NCI-H510A treated with DMSO at 0.1 percent for 48 hours (cell line): ENCODE measurements at regions not wholly inside any gene's neighbourhood (a gene's known extent, or its start where the extent isn't known, plus 50 kb on each side); places are given as distances from the start of the nearest gene placed in this dataset.
"Not testable (repeated sequence)": the region's sequence is repeated elsewhere in the genome, so short reads cannot be mapped to it uniquely, and the experiment has no call there.

Source experiments
- DNase-seq: peaks from one replicate; lab custom pipeline; 2025; lab: John Stamatoyannopoulos, UW

DNA sequence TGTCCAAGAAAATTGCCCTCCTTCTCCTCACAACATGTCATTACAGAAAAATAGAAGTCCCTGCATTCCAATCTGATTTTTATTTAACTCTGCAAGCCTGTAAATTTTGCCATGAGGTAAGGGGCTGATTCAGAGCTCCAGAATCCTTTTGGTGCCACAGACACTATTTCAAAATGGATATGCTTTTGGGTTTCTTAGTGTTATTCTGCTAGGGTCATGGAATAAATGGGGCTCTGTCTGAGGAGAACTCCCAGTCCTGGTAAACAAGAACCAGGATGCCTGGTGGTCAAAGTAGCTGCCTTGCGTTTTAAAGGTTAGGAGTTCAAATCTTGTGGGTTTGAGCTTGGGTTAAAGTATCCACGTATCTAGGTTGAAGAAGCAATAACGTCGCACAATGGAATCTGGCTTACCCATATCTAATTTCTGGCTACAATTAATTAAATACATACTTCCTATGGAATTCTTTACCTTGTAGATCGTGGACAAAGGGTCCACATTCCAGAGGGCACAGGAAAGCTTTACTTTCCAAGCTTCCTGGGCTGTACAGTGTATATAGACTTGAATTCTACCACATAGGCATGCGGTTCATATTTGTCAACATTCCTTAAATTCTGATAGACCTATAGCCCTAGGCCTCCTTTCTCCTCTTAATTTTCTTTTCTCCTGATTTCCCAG lies 98.0 kb upstream of the CDC42BPA start:
- no peak for DNase-seq

DNA sequence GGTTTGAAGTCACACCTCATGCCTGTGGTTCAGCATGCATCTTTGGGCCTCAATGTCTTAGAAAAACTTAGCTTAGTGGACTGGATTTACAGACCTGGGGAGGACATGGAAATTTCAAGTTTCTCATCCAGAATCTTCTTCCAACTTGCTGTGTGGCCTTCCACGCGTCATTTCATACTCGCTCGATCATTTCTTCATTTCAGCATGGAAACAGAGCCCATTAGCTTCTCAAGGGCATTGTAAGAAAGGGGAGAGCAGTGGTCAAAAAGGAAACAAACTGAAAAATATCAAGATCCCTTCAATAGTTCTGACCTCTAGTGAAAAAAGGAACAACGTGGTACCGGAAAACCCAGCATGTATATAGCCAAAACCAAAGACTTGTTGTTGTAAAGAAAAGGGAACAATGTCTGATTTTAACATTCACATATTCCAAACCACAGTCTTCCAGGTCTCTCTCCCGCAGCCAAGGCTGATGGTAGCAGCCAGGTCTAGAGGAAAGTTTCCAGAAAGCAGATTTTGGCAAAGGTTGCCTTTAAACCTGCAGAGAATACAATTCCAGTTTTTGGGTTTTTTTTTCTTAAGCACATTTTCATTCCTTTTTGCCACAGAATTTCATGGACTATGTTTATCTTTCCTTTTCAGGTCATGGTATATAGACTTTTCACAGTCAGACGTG lies 97.0 kb upstream of the CDC42BPA start:
- DNase-seq, result no peak

GRCh38 chr1:227411066-227411465 lies 92.8 kb upstream of the CDC42BPA start:
- DNase-seq, result no peak

DNA sequence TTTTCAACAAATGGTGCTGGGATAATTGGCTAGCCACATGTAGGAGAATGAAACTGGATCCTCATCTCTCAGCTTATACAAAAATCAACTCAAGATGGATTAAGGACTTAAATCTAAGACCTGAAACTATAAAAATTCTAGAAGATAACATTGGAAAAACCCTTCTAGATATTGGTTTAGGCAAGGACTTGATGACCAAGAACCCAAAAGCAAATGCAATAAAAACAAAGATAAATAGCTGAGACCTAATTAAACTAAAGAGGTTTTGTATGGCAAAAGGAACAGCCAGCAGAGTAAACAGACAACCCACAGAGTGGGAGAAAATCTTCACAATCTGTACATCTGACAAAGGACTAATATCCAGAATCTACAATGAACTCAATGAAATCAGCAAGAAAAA lies 88.0 kb upstream of the CDC42BPA start:
- DNase-seq, result not testable (repeated sequence)

DNA sequence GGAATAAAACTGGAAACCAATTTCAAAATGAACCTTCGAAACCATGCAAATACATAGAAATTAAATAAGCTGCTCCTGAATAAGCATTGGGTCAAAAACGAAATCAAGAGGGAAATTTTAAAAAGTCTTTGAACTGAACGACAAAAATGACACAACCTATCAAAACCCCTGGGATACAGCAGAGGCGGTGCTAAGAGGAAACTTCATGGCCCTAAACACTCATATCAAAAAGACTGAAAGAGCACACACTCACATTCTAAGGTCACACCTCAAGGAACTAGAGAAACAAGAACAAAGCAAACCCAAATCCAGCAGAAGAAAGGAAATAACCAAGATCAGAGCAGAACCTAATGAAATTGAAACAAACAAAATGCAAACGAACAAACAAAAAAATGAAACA lies 85.2 kb upstream of the CDC42BPA start:
- DNase-seq, result no peak

DNA sequence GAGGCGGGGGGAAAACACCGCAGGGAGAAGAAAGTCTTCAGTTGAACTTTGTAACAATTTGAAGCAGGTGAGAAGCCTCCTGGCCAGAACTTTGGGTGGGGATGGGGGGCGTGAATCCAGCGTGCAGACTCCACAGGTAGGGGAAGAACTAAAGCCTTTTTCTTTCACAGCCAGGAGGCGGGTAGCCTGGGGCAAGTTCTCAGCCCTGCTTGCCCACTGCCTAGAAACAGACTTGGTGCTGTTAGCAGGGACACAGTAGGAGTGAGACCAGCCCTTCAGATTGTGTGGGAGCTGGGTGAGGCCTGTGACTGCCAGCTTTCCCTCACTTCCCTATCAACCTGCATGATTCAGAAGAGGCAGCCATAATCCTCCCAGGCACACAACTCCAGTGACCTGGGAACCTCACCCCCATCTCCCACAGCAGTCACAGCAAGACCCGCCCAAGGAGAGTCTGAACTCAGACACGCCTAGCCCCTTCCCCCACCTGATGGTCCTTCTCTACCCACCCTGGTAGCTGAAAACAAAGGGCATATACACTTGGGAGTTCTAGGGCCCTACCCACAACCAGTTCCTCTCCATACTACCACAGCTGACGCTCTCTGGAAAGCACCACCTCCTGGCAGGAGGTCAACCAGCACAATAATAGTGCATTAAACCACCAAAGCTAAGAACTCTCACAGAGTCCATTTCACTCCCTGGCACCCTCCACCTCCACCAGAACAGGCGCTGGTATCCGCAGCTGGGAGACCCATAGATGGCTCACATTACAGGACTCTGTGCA lies 83.5 kb upstream of the CDC42BPA start:
- DNase-seq, result no peak

DNA sequence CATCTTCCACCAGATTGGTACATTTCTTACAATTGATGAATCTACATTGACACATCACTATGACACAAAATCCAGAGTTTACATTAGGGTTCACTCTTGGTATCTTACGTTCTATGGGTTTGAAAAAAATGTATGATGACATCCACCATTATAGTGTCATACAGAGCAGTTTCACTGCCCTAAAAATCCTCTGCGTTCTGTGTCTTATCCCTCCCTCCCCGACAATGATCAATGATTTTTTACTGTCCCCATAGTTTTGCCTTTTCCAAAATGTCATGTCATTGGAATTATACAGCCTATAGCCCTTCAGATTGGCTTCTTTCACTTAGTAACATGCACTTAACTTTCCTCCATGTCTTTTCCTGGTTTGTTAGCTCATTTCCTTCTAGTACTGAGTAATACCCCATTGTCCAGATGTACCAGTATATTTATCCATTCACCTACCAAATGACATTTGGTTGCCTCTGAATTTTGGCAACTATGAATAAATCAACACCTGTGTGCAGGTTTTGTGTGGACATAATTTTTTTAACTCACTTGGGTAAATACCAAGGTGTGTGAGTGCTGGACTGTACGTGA lies 80.9 kb upstream of the CDC42BPA start:
- no peak for DNase-seq

- DNase-seq, result no peak
Observed at GRCh38 chr1:227397354-227397978, 79.2 kb upstream of the CDC42BPA start.

GRCh38 chr1:227396539-227397353 lies 78.5 kb upstream of the CDC42BPA start:
- DNase-seq, result no peak

DNA sequence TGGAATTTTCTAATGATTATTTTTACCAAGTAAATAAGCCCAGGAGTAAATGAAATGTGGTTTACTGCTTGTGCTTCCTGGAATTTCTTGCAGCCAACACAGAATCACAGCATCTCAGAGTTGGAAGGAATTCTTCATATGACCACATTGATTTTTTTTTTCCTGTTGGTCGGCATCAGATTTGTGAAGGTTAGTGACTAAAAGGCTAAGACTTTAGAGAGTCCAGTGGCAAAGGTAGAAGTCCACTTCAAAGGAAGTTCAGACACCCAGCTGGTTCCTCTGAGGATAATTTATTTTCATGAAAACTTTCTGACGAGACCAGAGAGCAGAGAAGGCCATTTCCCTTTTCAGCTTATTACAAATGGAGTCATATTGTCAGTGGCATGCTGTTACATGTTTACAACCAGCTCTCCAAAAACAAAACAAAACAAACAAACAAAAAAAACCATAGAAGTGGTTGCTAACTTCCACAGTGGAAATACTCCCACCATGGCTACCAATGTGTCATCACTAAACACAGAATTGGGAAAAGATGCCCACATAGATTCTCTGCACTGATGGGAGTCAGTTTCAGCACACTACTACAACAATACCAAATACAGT lies 77.2 kb upstream of the CDC42BPA start:
- DNase-seq, result no peak

DNA sequence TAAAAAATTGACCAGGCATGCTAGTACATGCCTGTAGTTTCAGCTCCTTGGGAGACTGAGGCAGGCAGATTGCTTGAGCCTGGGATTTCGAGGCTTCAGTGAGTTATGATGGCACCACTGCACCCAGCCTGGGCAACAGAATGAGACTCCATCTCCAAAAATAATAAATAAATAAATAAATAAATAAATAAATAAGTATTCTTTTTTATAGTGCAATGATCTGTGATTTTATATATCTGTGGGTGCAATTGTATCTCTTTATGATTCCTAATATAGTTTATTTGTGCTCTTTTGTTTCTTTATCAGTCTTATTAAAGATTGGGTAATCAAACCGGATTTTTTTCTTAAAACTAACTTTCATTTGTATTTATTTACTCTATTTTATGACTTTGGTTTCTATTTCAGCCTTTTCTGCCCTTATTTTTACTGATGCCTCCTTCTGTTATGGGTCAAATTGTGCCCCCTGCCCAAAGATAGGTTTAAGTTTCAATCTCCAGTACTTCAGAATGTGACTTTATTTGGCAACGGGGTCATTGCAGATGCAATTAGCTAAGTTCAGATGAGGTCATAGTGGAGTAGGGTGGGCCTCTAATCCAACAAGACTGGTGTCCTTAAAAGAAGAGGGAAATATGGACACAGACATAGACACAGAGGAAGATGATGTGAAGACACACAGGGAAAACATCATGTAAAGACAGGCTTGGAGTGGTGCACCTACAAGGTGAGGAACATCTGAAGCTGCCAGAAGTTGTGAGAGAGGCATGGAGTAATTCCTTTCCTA lies 74.9 kb upstream of the CDC42BPA start:
- DNase-seq, result no peak

DNA sequence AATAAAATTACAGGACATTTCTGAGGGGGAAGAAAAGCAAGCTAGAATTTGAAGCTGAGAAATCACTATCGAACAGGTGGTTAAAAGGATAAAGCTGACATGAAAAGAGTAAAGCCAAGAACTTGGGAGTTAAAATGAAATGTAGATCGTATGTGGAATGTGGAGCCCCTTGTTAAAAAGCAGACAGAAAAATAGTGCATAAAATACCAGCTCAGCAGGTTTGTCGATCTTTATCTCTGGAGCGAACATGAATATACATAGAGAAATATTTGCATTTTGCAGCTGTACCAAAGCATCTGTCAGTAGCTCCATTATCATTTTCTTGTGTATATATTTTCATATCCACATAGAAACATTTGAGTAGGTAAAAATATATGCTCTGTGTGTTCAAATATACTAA lies 73.6 kb upstream of the CDC42BPA start:
- DNase-seq, result no peak

DNA sequence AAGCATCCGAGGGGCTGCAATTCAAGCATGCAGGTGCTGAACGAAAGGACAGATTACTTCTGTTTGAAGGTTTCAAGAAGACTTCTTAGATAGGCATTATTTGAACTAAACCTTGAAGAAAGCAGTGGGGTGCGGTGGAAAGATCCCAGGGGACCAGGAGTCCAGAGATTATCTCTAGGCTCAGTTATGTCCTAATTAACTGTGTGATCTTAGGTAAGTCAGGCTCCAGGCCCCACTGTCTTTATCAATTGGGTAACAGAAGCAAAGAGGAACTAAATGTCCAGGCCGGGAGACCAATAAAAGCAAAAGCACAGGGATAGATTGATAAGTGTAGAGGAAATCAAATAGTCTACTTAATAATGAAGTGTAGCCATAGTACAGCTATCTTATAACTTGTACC lies 72.9 kb upstream of the CDC42BPA start:
- DNase-seq, result no peak

- DNase-seq, result no peak
Observed at GRCh38 chr1:227390525-227390924, 72.2 kb upstream of the CDC42BPA start.

DNA sequence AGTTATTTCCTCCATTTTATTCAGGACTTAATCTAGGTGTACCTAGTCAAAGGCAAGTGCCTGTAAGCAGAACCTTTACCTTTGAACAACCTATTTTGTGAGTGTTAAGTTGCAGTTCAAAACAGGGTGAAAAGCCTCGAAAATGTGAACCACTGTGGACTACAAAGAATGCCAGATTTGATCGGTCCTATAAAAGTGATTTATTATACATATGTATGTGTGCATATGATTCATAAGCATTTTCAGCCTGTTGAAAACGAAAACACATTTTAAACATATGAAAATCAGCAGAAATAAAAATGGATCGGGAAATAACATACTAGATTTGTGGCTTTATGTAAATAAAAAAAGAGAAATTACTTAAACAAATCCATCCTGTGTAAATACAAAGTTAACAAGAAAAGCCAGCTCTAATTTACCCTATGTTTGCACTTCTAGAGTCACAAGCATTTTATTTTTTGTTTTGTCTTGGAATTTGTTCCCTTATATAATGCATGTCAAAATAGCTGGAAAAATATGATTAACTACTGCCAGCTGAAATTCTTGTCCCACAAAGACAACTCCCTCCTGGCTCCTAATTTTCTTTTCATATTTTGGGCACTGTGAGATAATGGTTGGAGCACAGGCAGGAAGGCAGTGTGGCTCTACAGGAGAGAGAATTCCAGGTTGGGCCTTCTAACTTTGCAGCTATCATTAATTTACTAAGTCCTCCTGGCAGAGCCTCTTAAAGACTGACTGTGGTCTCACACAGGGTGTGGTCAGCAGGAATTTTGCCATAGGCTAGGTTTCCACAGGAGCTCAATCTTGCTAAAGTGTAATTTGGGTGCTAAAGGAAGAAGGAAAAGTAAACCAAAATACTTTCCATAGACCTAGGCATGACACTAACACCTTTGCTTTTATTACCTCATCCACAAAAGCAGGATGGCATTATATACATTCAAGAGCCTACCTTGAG lies 70.2 kb upstream of the CDC42BPA start:
- DNase-seq, result no peak

DNA sequence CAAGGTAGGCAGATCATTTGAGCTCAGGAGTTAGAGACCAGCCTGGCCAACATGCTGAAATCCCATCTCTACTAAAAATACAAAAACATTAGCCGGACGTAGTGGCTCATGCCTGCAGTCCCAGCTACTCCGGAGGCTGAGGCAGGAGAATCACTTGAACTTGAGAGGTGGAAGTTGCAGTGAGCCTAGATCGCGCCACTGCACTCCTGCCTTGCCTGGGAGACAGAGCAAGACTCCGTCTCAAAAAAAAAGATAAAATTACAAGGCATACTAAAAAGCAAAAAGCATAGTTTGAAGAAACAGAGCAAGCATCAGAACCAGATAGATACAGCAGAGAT lies 61.2 kb upstream of the CDC42BPA start:
- no peak for DNase-seq

- no peak for DNase-seq
Observed at GRCh38 chr1:227378871-227379554, 60.7 kb upstream of the CDC42BPA start.

DNA sequence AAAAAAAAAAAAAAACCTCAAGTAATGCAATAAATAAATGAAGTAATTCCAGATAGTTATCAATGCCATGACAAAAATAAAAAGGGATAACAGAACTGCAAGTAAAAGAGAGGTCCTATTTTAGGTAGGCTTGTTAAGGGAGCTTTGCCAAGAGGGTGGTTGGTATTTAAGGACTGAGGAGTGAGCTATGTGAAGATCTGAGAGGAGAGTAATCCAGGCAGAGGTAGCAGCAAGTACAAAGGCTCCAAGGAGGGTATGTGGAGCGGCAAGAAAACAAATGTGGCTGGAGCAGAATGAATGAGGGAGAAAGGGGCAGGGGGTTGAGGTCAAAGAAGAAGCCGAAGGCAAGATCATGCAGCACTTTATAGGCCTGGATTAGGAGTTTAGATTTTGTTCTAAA lies 59.9 kb upstream of the CDC42BPA start:
- no peak for DNase-seq

GRCh38 chr1:227374846-227375245 lies 56.6 kb upstream of the CDC42BPA start:
- DNase-seq, result no peak
